ENCODE measurements at regions not wholly inside any gene's neighbourhood (a gene's known extent, or its start where the extent isn't known, plus 50 kb on each side); places are given as distances from the start of the nearest gene placed in this dataset.

GRCh38 chr13:20326809-20327208 lies 94.7 kb upstream of the GJB6 start:
- WGBS, 2 experiments (ENCODE audit: extremely low coverage in 2 of 2, insufficient read length in 1 of 2) = no CpG with 5 or more reads among the region's 3 CpGs
- Histone ChIP-seq H3K14ac (replicated peaks; ENCODE audit: low read depth, low read length) (no peak overlapping the region), H2AK5ac (ENCODE audit: low read depth, low read length) (no peak overlapping the region), H2BK5ac (ENCODE audit: low read depth, low read length, poor library complexity, severe bottlenecking) (no peak overlapping the region), H4K91ac (ENCODE audit: insufficient read depth, low read depth, low read length) (no peak overlapping the region), H3K56ac (ENCODE audit: extremely low read depth, insufficient read depth, low read length) (no peak overlapping the region), H3K9ac (ENCODE audit: low read depth, low read length) (no peak overlapping the region), H2BK15ac (ENCODE audit: low read depth, low read length) (no peak overlapping the region), H3K4ac (ENCODE audit: low read depth, low read length) (no peak overlapping the region), H3K9me3 (ENCODE audit: control insufficient read depth, insufficient read depth, low read length) (peaks cover 11% of the 10 kb centered on the region), H3K9me1 (ENCODE audit: insufficient read depth, low read length) (no peaks in the 10 kb centered on the region), H2AFZ (replicated peaks; ENCODE audit: low read length, poor library complexity) (no peak overlapping the region), H4K8ac (ENCODE audit: low read depth in 2 of 2, low read length in 2 of 2) (no peak overlapping the region), H3K36me3 (ENCODE audit: control insufficient read depth, insufficient read depth, low read length) (no peaks in the 10 kb centered on the region), H2BK120ac (ENCODE audit: low read depth, low read length) (no peak overlapping the region), H3K4me1 (ENCODE audit: control insufficient read depth, insufficient read depth, low read length) (no peaks in the 10 kb centered on the region), H3K79me1 (ENCODE audit: low read depth in 1 of 2, low read length in 2 of 2) (no peaks in the 10 kb centered on the region), H3K23ac (ENCODE audit: low read depth, low read length) (no peak overlapping the region), H3K18ac (ENCODE audit: low read depth, low read length) (no peak overlapping the region), H3K27me3 (ENCODE audit: control insufficient read depth, insufficient read depth, low read length) (peaks cover 13% of the 10 kb centered on the region), H3K27ac (ENCODE audit: insufficient read depth, low read length) (no peak overlapping the region), H4K20me1 (ENCODE audit: insufficient read depth, low read length) (no peaks in the 10 kb centered on the region), H3K4me2 (ENCODE audit: low read depth, low read length) (no peak overlapping the region), H4K5ac (ENCODE audit: low read depth, low read length) (no peak overlapping the region), H3K4me3 (ENCODE audit: insufficient read depth, low read depth, low read length) (no peak overlapping the region), H2AK9ac (replicated peaks; ENCODE audit: low read depth, low read length, poor library complexity) (no peak overlapping the region), H2BK20ac (ENCODE audit: low read depth, low read length) (no peak overlapping the region)
- no peak for DNase-seq
- dilution Hi-C loops (cut with HindIII; ENCODE audit: low sequenced_read_pairs, unreplicated experiment) = no loop called here
- TF ChIP-seq MXI1 (IDR thresholded peaks at IDR 0.05; ENCODE audit: borderline replicate concordance, low read depth, low read length) = no peak
- no peak for TF ChIP-seq ELK1 (IDR thresholded peaks at IDR 0.05; ENCODE audit: borderline replicate concordance, low read depth, low read length)
- TF ChIP-seq FOS (IDR thresholded peaks at IDR 0.05; ENCODE audit: low read depth, low read length) = no peak
- no peak for TF ChIP-seq CTCF (conservative IDR thresholded peaks at IDR 0.05; ENCODE audit: low read depth, low read length)
- TF ChIP-seq RAD21 (IDR thresholded peaks at IDR 0.05; ENCODE audit: low read length) = no peak
- no peak for TF ChIP-seq POLR2A (IDR thresholded peaks at IDR 0.05; ENCODE audit: low read depth, low read length)
- TF ChIP-seq MAZ (IDR thresholded peaks at IDR 0.05; ENCODE audit: borderline replicate concordance, low read depth, low read length) = no peak
- TF ChIP-seq SMC3 (IDR thresholded peaks at IDR 0.05; ENCODE audit: low read depth, low read length) = no peak
- TF ChIP-seq RFX5 (IDR thresholded peaks at IDR 0.05; ENCODE audit: low read depth, low read length) = no peak
- no peak for TF ChIP-seq CEBPB (IDR thresholded peaks at IDR 0.05; ENCODE audit: low read depth, low read length)
- no peak for TF ChIP-seq MAFK (IDR thresholded peaks at IDR 0.05; ENCODE audit: low read depth, low read length)
- no peak for TF ChIP-seq USF2 (IDR thresholded peaks at IDR 0.05; ENCODE audit: low read depth, low read length)
- TF ChIP-seq RCOR1 (IDR thresholded peaks at IDR 0.05; ENCODE audit: insufficient replicate concordance, low read length) = no peak
- no peak for TF ChIP-seq NFE2L2 (IDR thresholded peaks at IDR 0.05; ENCODE audit: low read depth, low read length)
- no peak for TF ChIP-seq CHD1 (IDR thresholded peaks at IDR 0.05; ENCODE audit: low read depth, low read length)
- TF ChIP-seq BHLHE40 (IDR thresholded peaks at IDR 0.05; ENCODE audit: low read depth, low read length) = no peak
- in situ Hi-C loops (cut with MboI; ENCODE audit: low sequenced_read_pairs) = no loop called here
- no TSS peak for BruUV-seq (replicated peaks)
- intact Hi-C loops (cut with micrococcal nuclease) = no loop called here
- ChIA-PET CTCF (no interaction called here), POLR2A (ENCODE audit: unreplicated experiment) (no interaction called here)
- ATAC-seq (ENCODE audit: low read depth) = no peak
